H1 (cell line): ENCODE measurements at regions not wholly inside any gene's neighbourhood (a gene's known extent, or its start where the extent isn't known, plus 50 kb on each side); places are given as distances from the start of the nearest gene placed in this dataset.

ENCODE experiments used
- CTCF ChIA-PET: fragments of 300-600 bp; sonication (Branson Sonifier 250); formaldehyde crosslinking; loops from one replicate; lab custom pipeline; 2021; ENCODE audit not compliant: partially characterized antibody; lab: Charles Lee
- POLR2A ChIA-PET: fragments of 300-600 bp; sonication (Branson Sonifier 250); formaldehyde crosslinking; loops from one replicate; lab custom pipeline; 2021; ENCODE audit warnings: inconsistent platforms; ENCODE audit not compliant: partially characterized antibody; lab: Charles Lee
- DNase-seq, 2 experiments: peaks; one replicate each; pipeline versions ENCODE4 v3.0.0 to v3.0.0-alpha.2; 2010 to 2022; ENCODE audit warnings: low spot score in 2 of 2, low read depth in 1 of 2, mixed read lengths in 1 of 2
- FAIRE-seq: peaks from 2 replicates; lab custom pipeline; 2011; peaks lifted over from hg19 to GRCh38; lab: Jason Lieb, UNC
- H2AFZ ChIP-seq: 2 replicates; pipeline ENCODE4 v1.8.1; 2012; ENCODE audit warnings: low read length, inconsistent platforms
- H2AK5ac ChIP-seq: 2 replicates; pipeline ENCODE4 v1.6.1; 2013; ENCODE audit warnings: low read depth, low read length
- H2BK120ac ChIP-seq: replicated peaks from 2 replicates; pipeline ENCODE3; 2013; ENCODE audit warnings: low read depth, low read length, inconsistent platforms
- H2BK12ac ChIP-seq: 2 replicates; pipeline ENCODE4 v1.6.1; 2013; ENCODE audit warnings: low read depth, low read length
- H2BK15ac ChIP-seq: 2 replicates; pipeline ENCODE4 v1.6.1; 2013; ENCODE audit warnings: low read length
- H2BK20ac ChIP-seq: 2 replicates; pipeline ENCODE4 v1.6.1; 2013; ENCODE audit warnings: low read length
- H2BK5ac ChIP-seq: 2 replicates; pipeline ENCODE4 v1.6.1; 2013; ENCODE audit warnings: low read depth, low read length
- H3K14ac ChIP-seq: 2 replicates; pipeline ENCODE4 v1.6.1; 2013; ENCODE audit warnings: inconsistent platforms; ENCODE audit not compliant: insufficient read length
- H3K18ac ChIP-seq: 2 replicates; pipeline ENCODE4 v1.6.1; 2013; ENCODE audit warnings: low read length; ENCODE audit errors: extremely low read depth
- H3K23ac ChIP-seq: 2 replicates; pipeline ENCODE4 v1.6.1; 2013; ENCODE audit warnings: inconsistent platforms; ENCODE audit not compliant: insufficient read length
- H3K23me2 ChIP-seq: 2 replicates; pipeline ENCODE4 v1.6.1; 2013; ENCODE audit warnings: low read depth, low read length
- H3K27ac ChIP-seq: 2 replicates; pipeline ENCODE4 v1.6.1; 2011; ENCODE audit warnings: low read depth, low read length, inconsistent platforms
- H3K27me3 ChIP-seq, 4 experiments: replicated peaks in 1 of 4; 1 replicate in 1 of 4; 2 replicates in 3 of 4; pipeline versions ENCODE4 v1.6.1 to v1.8.1; 2011 to 2013; ENCODE audit warnings: low read length in 3 of 4, mild to moderate bottlenecking in 3 of 4, inconsistent platforms in 2 of 4, mixed read lengths in 2 of 4, moderate library complexity in 1 of 4; ENCODE audit not compliant: control insufficient read depth in 3 of 4, insufficient read depth in 3 of 4; ENCODE audit errors: extremely low read depth in 1 of 4
- H3K36me3 ChIP-seq, 4 experiments: 2 replicates each; pipeline versions ENCODE4 v1.6.1 to v1.8.1; 2011 to 2013; ENCODE audit warnings: mild to moderate bottlenecking in 4 of 4, low read length in 3 of 4, moderate library complexity in 2 of 4, control low read depth in 1 of 4, inconsistent platforms in 1 of 4; ENCODE audit not compliant: insufficient read depth in 4 of 4, control insufficient read depth in 2 of 4
- H3K4ac ChIP-seq: replicated peaks from 2 replicates; pipeline ENCODE3; 2013; ENCODE audit warnings: low read length, low read depth, mixed read lengths, inconsistent platforms; ENCODE audit not compliant: insufficient read length
- H3K4me1 ChIP-seq, 4 experiments: replicated peaks in 1 of 4; 1 replicate in 1 of 4; 2 replicates in 3 of 4; pipeline versions ENCODE4 v1.6.1 to v1.8.1; 2011 to 2013; ENCODE audit warnings: low read length in 3 of 4, inconsistent platforms in 2 of 4, mixed read lengths in 1 of 4; ENCODE audit not compliant: insufficient read depth in 4 of 4, control insufficient read depth in 3 of 4
- H3K4me2 ChIP-seq, 2 experiments: 2 replicates each; pipeline versions ENCODE4 v1.6.1 to v1.8.1; 2011 to 2013; ENCODE audit warnings: low read depth in 2 of 2, low read length in 2 of 2, control low read depth in 1 of 2, inconsistent platforms in 1 of 2, mild to moderate bottlenecking in 1 of 2; ENCODE audit not compliant: insufficient read depth in 1 of 2
- H3K4me3 ChIP-seq, 4 experiments: fragments of 200-600, 300-600 bp in 1 of 4; sonication (generic), shearing (Covaris generic), sonication (Bioruptor Twin) in 1 of 4; 2 replicates each; pipeline versions ENCODE4 v1.5.1 to v1.8.1; 2011 to 2016; ENCODE audit warnings: low read length in 4 of 4, low read depth in 3 of 4, control low read depth in 2 of 4, inconsistent platforms in 2 of 4, mild to moderate bottlenecking in 2 of 4, mixed read lengths in 1 of 4, moderate library complexity in 1 of 4; ENCODE audit not compliant: insufficient read depth in 2 of 4; ENCODE audit errors: extremely low read depth in 1 of 4
- H3K56ac ChIP-seq: replicated peaks from 2 replicates; pipeline ENCODE3; 2013; ENCODE audit warnings: low read depth, mild to moderate bottlenecking, mixed read lengths, low read length, inconsistent platforms; ENCODE audit not compliant: insufficient read length
- H3K79me1 ChIP-seq: 2 replicates; pipeline ENCODE4 v1.6.1; 2013; ENCODE audit warnings: low read depth, low read length, control low read depth
- H3K79me2 ChIP-seq, 2 experiments: 2 replicates each; pipeline versions ENCODE4 v1.6.1 to v1.8.1; 2012 to 2013; ENCODE audit warnings: low read length in 2 of 2, mild to moderate bottlenecking in 2 of 2, inconsistent platforms in 1 of 2; ENCODE audit not compliant: insufficient read depth in 2 of 2, control insufficient read depth in 1 of 2
- H3K9ac ChIP-seq, 4 experiments: replicated peaks in 1 of 4; 1 replicate in 1 of 4; 2 replicates in 3 of 4; pipeline versions ENCODE4 v1.6.1 to v1.8.1; 2011 to 2013; ENCODE audit warnings: low read depth in 3 of 4, low read length in 3 of 4, control low read depth in 2 of 4, mild to moderate bottlenecking in 2 of 4, moderate library complexity in 2 of 4, inconsistent platforms in 1 of 4; ENCODE audit errors: extremely low read depth in 1 of 4
- H3K9me3 ChIP-seq, 2 experiments: 2 replicates each; pipeline versions ENCODE4 v1.6.1 to v1.8.1; 2012 to 2013; ENCODE audit warnings: mild to moderate bottlenecking in 2 of 2, moderate library complexity in 2 of 2, control low read depth in 1 of 2, inconsistent platforms in 1 of 2, low read depth in 1 of 2, low read length in 1 of 2, mixed read lengths in 1 of 2; ENCODE audit not compliant: insufficient read depth in 2 of 2
- H4K20me1 ChIP-seq, 2 experiments: replicated peaks in 1 of 2; 2 replicates each; pipeline versions ENCODE3 to v1.8.1; 2011 to 2013; ENCODE audit warnings: inconsistent platforms in 2 of 2, low read length in 2 of 2, mild to moderate bottlenecking in 1 of 2; ENCODE audit not compliant: insufficient read depth in 2 of 2, control insufficient read depth in 1 of 2
- H4K5ac ChIP-seq: 2 replicates; pipeline ENCODE4 v1.6.1; 2013; ENCODE audit warnings: low read length, low read depth, mixed read lengths, inconsistent platforms; ENCODE audit not compliant: insufficient read length
- H4K8ac ChIP-seq: 2 replicates; pipeline ENCODE4 v1.8.0; 2013; ENCODE audit warnings: mild to moderate bottlenecking, moderate library complexity, low read length, inconsistent platforms; ENCODE audit not compliant: insufficient read depth; ENCODE audit errors: extremely low read depth
- H4K91ac ChIP-seq: replicated peaks from 2 replicates; pipeline ENCODE3; 2013; ENCODE audit warnings: low read length, mixed read lengths, inconsistent platforms; ENCODE audit not compliant: insufficient read length
- BCL11A ChIP-seq, 2 experiments: IDR thresholded peaks; one replicate each; pipeline ENCODE4 v1.6.1; 2011; ENCODE audit warnings: low read depth in 2 of 2, low read length in 2 of 2, mild to moderate bottlenecking in 2 of 2
- GABPA ChIP-seq: IDR thresholded peaks from 2 replicates; pipeline ENCODE4 v1.6.1; 2011; ENCODE audit warnings: mild to moderate bottlenecking, low read length, moderate library complexity, borderline replicate concordance; ENCODE audit not compliant: insufficient read depth
- HDAC2 ChIP-seq, 2 experiments: fragments of 300-600 bp in 1 of 2; sonication (generic) in 1 of 2; IDR thresholded peaks; 2 replicates each; pipeline ENCODE4 v1.6.1; 2011 to 2012; ENCODE audit warnings: low read depth in 2 of 2, low read length in 2 of 2, mild to moderate bottlenecking in 2 of 2, moderate library complexity in 2 of 2, borderline replicate concordance in 1 of 2, inconsistent platforms in 1 of 2
- JUN ChIP-seq: IDR thresholded peaks from 2 replicates; pipeline ENCODE4 v1.6.1; 2011; ENCODE audit warnings: low read depth, mild to moderate bottlenecking, improper control_type of control experiment, low read length
- KDM1A ChIP-seq: fragments of 200-600, 300-600 bp; sonication (generic); IDR thresholded peaks from 2 replicates; pipeline ENCODE4 v1.7.1; 2016; ENCODE audit warnings: mild to moderate bottlenecking, low read length, borderline replicate concordance
- MAFK ChIP-seq: IDR thresholded peaks from 2 replicates; pipeline ENCODE4 v1.6.1; 2012; ENCODE audit warnings: low read depth, mild to moderate bottlenecking, improper control_type of control experiment, low read length
- RFX5 ChIP-seq: IDR thresholded peaks from 2 replicates; pipeline ENCODE4 v1.6.1; 2011; ENCODE audit warnings: low read depth, low read length, improper control_type of control experiment, borderline replicate concordance
- RXRA ChIP-seq: IDR thresholded peaks from 2 replicates; pipeline ENCODE4 v1.6.1; 2011; ENCODE audit warnings: low read depth, mild to moderate bottlenecking, low read length, moderate library complexity; ENCODE audit not compliant: insufficient read depth
- SAP30 ChIP-seq: fragments of 300-600 bp; sonication (generic); IDR thresholded peaks from 2 replicates; pipeline ENCODE4 v1.7.1; 2012; ENCODE audit warnings: low read length, moderate library complexity, mild to moderate bottlenecking, inconsistent platforms; ENCODE audit not compliant: insufficient read depth, insufficient replicate concordance
- SP4 ChIP-seq: IDR thresholded peaks from 2 replicates; pipeline ENCODE4 v1.6.1; 2012; ENCODE audit warnings: low read length, inconsistent platforms
- SRF ChIP-seq: IDR thresholded peaks from 2 replicates; pipeline ENCODE4 v1.6.1; 2011; ENCODE audit warnings: mild to moderate bottlenecking, low read depth, low read length, moderate library complexity
- TCF12 ChIP-seq: IDR thresholded peaks from 2 replicates; pipeline ENCODE4 v1.6.1; 2011; ENCODE audit warnings: low read depth, mild to moderate bottlenecking, low read length
- TEAD4 ChIP-seq: IDR thresholded peaks from 2 replicates; pipeline ENCODE4 v1.6.1; 2012; ENCODE audit warnings: low read depth, low read length, inconsistent platforms, mixed read lengths
- WGBS, 2 experiments: shearing (Covaris generic) in 1 of 2; methylation state at CpG; one replicate each; pipeline versions ENCODE4 v1.1.6 to v1.1.7; 2013 to 2015; ENCODE audit warnings: low lambda C conversion rate in 2 of 2, mixed read lengths in 2 of 2, inconsistent platforms in 1 of 2, low coverage in 1 of 2, missing lambda C conversion rate in 1 of 2; ENCODE audit not compliant: insufficient replicate concordance in 2 of 2, insufficient coverage in 1 of 2, insufficient read length in 1 of 2; ENCODE audit errors: extremely low coverage in 1 of 2, missing lambda C conversion rate in 1 of 2; 5-methylcytosine and 5-hydroxymethylcytosine counted together
- TF ChIP-seq, protein P1 (sequence below): IDR thresholded peaks from 2 replicates; pipeline ENCODE4 v1.6.1; 2012; ENCODE audit warnings: inconsistent platforms

DNA sequence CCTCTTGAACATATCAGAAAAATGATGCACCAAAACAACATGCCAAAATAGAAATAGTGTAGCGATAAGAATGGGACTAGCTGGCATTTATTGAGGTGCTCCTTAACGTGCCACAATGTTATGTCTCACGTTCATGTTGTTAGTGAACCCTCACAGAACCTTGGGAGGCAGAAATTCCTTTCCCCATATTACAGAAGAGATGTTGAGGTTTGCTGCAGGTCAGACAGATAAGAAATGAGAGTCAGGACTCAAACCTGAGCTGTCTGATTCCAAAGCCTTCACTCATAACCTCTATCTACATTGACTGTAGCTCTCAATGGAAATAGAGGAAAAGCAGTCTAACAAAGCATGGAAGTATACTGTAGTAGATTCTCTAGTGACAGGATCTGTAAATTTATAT lies 163.3 kb upstream of the STK17B start:
- POLR2A ChIA-PET, result no interaction called here
- H3K4me2 ChIP-seq, result no peak overlapping the region
- no peak overlapping the region for H2BK5ac ChIP-seq
- H3K9me3 ChIP-seq, result no peaks in the 10 kb centered on the region
- H2AFZ ChIP-seq, result no peak overlapping the region
- no peaks in the 10 kb centered on the region for H3K23me2 ChIP-seq
- no peak overlapping the region for H3K56ac ChIP-seq
- H3K14ac ChIP-seq, result no peak overlapping the region
- no peak overlapping the region for H2BK12ac ChIP-seq
- CTCF ChIA-PET, result interaction anchor here (0.8 to 3.4 kb wide), 5 partner anchors 15 to 257 kb away, joined by 3 to 17 read pairs (median 6); no protein-coding TSS in a partner anchor
- H3K4me1 ChIP-seq, result no peaks in the 10 kb centered on the region
- no peak overlapping the region for H3K23ac ChIP-seq
- H3K4ac ChIP-seq, result no peak overlapping the region
- no peak overlapping the region for H2AK5ac ChIP-seq
- no peaks in the 10 kb centered on the region for H3K79me1 ChIP-seq
- H4K5ac ChIP-seq, result no peak overlapping the region
- no peak overlapping the region for H3K4me3 ChIP-seq
- H3K27ac ChIP-seq, result no peak overlapping the region
- H3K27me3 ChIP-seq, result no peaks in the 10 kb centered on the region
- H4K91ac ChIP-seq, result no peak overlapping the region
- no peak overlapping the region for H4K8ac ChIP-seq
- WGBS, 2 experiments, result 83% methylated on average over 3 of the region's 3 CpGs; no CpG with 5 or more reads in 1 of the 2 experiments
- no peak overlapping the region for H2BK20ac ChIP-seq
- TF ChIP-seq SRF (no peak), SP4 (no peak), HDAC2 (IDR thresholded peaks at IDR 0.05; ENCODE audit: borderline replicate concordance in 1 of 2, low read depth in 2 of 2, low read length in 2 of 2) (no peak), MAFK (no peak), JUN (no peak), SAP30 (no peak), TEAD4 (no peak), GABPA (no peak), KDM1A (no peak), RXRA (no peak), BCL11A (IDR thresholded peaks at IDR 0.05; ENCODE audit: low read depth in 2 of 2, low read length in 2 of 2) (no peak), RFX5 (no peak), TCF12 (no peak)
- TF ChIP-seq, protein P1, sequence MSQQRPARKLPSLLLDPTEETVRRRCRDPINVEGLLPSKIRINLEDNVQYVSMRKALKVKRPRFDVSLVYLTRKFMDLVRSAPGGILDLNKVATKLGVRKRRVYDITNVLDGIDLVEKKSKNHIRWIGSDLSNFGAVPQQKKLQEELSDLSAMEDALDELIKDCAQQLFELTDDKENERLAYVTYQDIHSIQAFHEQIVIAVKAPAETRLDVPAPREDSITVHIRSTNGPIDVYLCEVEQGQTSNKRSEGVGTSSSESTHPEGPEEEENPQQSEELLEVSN, result no peak
- H3K36me3 ChIP-seq, result no peaks in the 10 kb centered on the region
- no peak for FAIRE-seq
- no peak overlapping the region for H2BK15ac ChIP-seq
- DNase-seq, result no peak
- no peaks in the 10 kb centered on the region for H4K20me1 ChIP-seq
- no peak overlapping the region for H3K18ac ChIP-seq
- no peak overlapping the region for H2BK120ac ChIP-seq
- no peaks in the 10 kb centered on the region for H3K79me2 ChIP-seq
- H3K9ac ChIP-seq, result no peak overlapping the region
